ENCODE measurements at regions not wholly inside any gene's neighbourhood (a gene's known extent, or its start where the extent isn't known, plus 50 kb on each side); places are given as distances from the start of the nearest gene placed in this dataset.
A peak's percentile ranks its signal among the peaks of the same experiment; 100 is the strongest.

GRCh38 chr3:64885055-64885454, 197.3 kb upstream of the ADAMTS9 start:
- DNase-seq (ENCODE audit: low spot score), result no peak

- DNase-seq (ENCODE audit: low spot score), result no peak
Measured at GRCh38 chr3:64884536-64884935, 196.7 kb upstream of the ADAMTS9 start.

- peak; percentile 25 for DNase-seq (ENCODE audit: low spot score)
Measured at GRCh38 chr3:64880916-64881315, 193.1 kb upstream of the ADAMTS9 start.

- DNase-seq (ENCODE audit: low spot score), result peak; percentile 56
Measured at GRCh38 chr3:64878362-64878761, 190.6 kb upstream of the ADAMTS9 start.

- DNase-seq (ENCODE audit: low spot score), result peak; percentile 59
Measured at GRCh38 chr3:64873400-64873799, 185.6 kb upstream of the ADAMTS9 start.

- DNase-seq (ENCODE audit: low spot score), result no peak
Measured at GRCh38 chr3:64872345-64872744, 184.5 kb upstream of the ADAMTS9 start.

GRCh38 chr3:64871834-64872249, 184.0 kb upstream of the ADAMTS9 start:
- DNase-seq (ENCODE audit: low spot score), result no peak

GRCh38 chr3:64870876-64871646, 183.3 kb upstream of the ADAMTS9 start:
- no peak for DNase-seq (ENCODE audit: low spot score)

- no peak for DNase-seq (ENCODE audit: low spot score)
Measured at GRCh38 chr3:64867224-64867623, 179.4 kb upstream of the ADAMTS9 start.

- no peak for DNase-seq (ENCODE audit: low spot score)
Measured at GRCh38 chr3:64865839-64866570, 178.2 kb upstream of the ADAMTS9 start.

- DNase-seq (ENCODE audit: low spot score), result no peak
Measured at GRCh38 chr3:64863226-64864212, 175.7 kb upstream of the ADAMTS9 start.

GRCh38 chr3:64861684-64862083, 173.9 kb upstream of the ADAMTS9 start:
- DNase-seq (ENCODE audit: low spot score), result no peak

GRCh38 chr3:64860536-64860870, 172.7 kb upstream of the ADAMTS9 start:
- no peak for DNase-seq (ENCODE audit: low spot score)

- DNase-seq (ENCODE audit: low spot score), result peak; percentile 37
Measured at GRCh38 chr3:64859625-64860535, 172.1 kb upstream of the ADAMTS9 start.

GRCh38 chr3:64856977-64857516, 169.2 kb upstream of the ADAMTS9 start:
- no peak for DNase-seq (ENCODE audit: low spot score)

- no peak for DNase-seq (ENCODE audit: low spot score)
Measured at GRCh38 chr3:64856106-64856505, 168.3 kb upstream of the ADAMTS9 start.

- peak; percentile 76 for DNase-seq (ENCODE audit: low spot score)
Measured at GRCh38 chr3:64853456-64853855, 165.7 kb upstream of the ADAMTS9 start.

- peak; percentile 53 for DNase-seq (ENCODE audit: low spot score)
Measured at GRCh38 chr3:64852738-64853137, 164.9 kb upstream of the ADAMTS9 start.

GRCh38 chr3:64848822-64849221, 161.0 kb upstream of the ADAMTS9 start:
- DNase-seq (ENCODE audit: low spot score), result no peak

- DNase-seq (ENCODE audit: low spot score), result no peak
Measured at GRCh38 chr3:64848127-64848800, 160.5 kb upstream of the ADAMTS9 start.

All from kidney tubule cell (primary cell).